ENCODE measurements at regions not wholly inside any gene's neighbourhood (a gene's known extent, or its start where the extent isn't known, plus 50 kb on each side); places are given as distances from the start of the nearest gene placed in this dataset.

- no peak for TF ChIP-seq CTCF (IDR thresholded peaks at IDR 0.05)
- no peak for TF ChIP-seq POLR2A (IDR thresholded peaks at IDR 0.05)
These were observed 106.7 kb upstream of the FSHR start for GRCh38 chr2:49260979-49261538.

Data from thyroid gland (tissue), 4 donors.